T-helper 2 cell (primary cell): ENCODE measurements at regions not wholly inside any gene's neighbourhood (a gene's known extent, or its start where the extent isn't known, plus 50 kb on each side); places are given as distances from the start of the nearest gene placed in this dataset.

Source experiments
- DNase-seq, 5 experiments: peaks; one replicate each; pipeline versions ENCODE4 v3.0.0 to v3.0.0-alpha.2; 2012 to 2022

GRCh38 chr2:21539685-21540084 is 415.9 kb downstream of the TDRD15 start:
- no peak for DNase-seq

GRCh38 chr2:21543630-21544029 is 419.9 kb downstream of the TDRD15 start:
- DNase-seq = peak in 1 of 5 experiments; percentile 12

- no peak for DNase-seq
These were observed 420.6 kb downstream of the TDRD15 start for GRCh38 chr2:21544392-21544791.

DNA sequence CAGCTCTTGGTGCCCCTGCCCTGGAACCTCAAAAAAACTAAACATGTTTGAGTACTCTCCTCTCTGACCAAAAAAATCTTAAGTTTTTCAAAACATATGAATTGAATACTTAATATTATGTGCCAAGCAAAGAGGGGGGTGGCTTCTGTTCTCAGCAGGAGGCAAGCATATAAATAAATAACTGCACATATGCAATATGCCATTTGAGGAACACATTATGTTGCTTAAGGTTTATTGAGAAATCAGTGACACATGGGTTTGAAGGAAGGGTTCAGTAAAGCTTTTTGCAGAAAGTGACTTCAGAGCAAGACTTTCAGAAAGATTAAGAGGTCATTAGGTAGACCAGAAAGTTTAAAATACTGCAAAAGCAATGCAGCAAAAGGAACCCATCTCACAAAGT is 429.2 kb downstream of the TDRD15 start:
- DNase-seq = no peak

- DNase-seq = no peak
These were observed 435.6 kb downstream of the TDRD15 start for GRCh38 chr2:21559351-21559750.

DNA sequence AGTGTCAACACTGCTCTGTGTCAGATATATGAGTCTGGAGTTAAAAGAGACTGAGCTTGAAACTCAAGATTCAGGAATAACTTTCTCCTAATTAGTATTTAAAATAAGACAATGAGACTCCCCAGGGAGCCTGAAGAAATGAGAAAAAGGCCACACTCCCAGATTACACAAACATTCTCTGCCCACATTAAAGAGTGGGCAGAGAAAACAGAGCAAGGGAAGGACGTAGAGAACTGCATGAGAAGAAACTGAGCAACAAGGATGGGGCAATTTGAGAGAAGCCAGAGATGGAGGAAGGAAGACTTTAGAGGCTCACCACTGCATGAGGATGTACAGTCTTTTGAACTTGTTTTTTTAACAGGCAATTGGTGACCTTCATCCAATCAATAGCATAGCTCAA is 438.2 kb downstream of the TDRD15 start:
- no peak for DNase-seq

- no peak for DNase-seq
These were observed 443.6 kb downstream of the TDRD15 start for GRCh38 chr2:21567395-21567794.

DNA sequence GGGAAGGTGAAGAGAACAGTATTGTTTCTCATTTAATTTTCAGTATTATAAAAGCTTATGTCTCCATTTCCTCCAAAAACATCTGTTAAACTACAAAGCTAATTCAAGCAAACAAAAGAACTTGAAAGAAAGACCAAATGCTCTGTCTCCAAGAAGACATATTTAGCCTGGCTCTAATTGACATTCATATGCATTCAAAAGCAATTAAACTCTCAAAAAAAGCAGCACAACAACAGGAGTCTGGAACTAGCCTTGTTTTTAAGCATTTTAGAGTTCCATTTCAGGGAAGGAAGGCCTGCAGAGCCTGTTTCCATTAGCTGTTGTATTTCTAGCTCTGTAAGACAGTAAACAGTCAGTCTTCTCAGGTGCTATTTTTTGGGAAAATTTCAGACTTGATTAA is 447.9 kb downstream of the TDRD15 start:
- no peak for DNase-seq

DNA sequence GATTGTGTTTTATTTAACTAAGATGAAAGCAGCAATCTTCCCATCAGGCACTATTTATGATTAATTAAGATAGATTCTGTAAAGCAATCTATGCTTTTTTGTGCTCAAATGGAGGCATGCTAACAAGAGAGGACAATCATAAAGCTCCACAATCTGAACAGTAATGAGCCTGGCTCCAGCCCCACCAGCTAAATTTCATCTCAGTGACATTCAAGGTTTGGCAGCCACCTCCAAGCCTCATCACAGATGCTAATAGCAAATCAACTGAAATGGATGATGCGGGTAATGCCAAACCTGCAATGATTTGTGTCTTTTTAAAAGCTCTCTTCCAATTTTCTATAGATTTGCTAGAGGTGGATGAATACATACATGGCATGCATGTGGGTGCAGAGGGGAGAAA is 456.6 kb downstream of the TDRD15 start:
- no peak for DNase-seq

DNA sequence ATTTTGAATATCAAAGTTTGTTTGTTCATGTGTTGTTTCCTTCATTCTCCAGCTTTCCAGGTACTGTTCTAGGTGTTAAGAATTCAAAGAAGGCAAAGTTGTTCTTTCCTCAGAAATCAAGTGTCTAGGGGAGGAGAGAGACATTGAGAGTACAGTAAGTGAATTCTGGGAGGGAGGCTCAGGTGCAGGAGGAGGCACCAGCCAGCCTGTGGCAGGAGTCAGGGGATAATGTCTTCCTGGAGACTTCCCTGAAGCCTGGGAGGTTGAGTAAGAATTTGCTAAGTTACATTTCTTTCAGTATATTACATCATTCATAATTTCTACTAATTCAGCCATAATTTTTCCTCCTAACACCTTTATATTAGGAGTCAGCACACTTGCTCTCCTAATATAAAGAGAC is 462.1 kb downstream of the TDRD15 start:
- DNase-seq = no peak

- DNase-seq = no peak
These were observed 466.4 kb downstream of the TDRD15 start for GRCh38 chr2:21590026-21590690.

- DNase-seq = no peak
These were observed 468.2 kb downstream of the TDRD15 start for GRCh38 chr2:21591926-21592325.

- DNase-seq = no peak
These were observed 475.6 kb downstream of the TDRD15 start for GRCh38 chr2:21599417-21599816.

GRCh38 chr2:21602789-21603188 is 479.0 kb downstream of the TDRD15 start:
- no peak for DNase-seq

DNA sequence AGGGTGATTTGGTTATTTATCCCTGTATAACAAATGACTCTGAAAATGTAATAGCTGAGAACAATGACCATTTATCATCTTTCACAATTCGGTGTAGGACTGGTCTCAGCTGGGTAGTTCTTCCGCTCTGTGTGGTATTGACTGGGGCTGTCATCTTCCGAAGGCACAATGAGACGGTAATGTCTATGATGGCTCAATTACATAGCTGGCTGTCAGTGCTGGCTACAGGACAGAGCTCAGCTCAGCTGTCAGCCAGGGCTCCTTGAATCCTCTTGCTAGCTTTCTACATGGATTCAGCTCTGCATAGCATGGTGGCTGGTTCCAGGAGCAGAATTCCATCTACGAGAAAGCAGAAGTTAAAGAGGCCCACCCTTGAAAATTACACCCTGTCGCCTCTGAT is 483.8 kb downstream of the TDRD15 start:
- no peak for DNase-seq

- DNase-seq = no peak
These were observed 486.5 kb downstream of the TDRD15 start for GRCh38 chr2:21610304-21610703.

DNA sequence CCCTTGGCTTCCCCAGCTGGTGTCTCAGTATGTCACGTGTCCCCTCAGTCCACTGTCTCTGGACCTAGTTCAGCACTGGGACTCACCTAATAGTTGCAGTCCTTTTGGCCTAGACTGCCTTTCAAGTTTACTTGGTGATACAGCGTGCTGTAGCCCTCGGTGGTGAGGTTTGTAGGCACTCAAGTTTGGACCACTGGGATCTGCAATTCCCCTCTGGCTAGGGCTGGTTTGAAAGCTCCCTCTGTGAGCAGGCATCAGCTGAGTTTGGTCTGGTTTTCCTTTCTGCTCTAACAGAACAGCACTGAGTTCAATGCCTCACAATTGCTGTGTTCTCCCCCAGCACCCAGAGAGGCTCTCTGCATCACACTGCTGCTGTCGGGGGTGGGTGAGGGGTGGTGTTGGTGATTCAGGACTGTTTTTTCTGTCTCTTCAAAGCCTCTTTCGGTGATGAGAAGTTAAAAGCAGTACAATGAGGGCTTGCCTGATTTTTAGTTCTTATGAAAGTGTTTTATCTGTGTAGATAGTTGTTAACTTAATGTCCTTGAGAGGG is 494.2 kb downstream of the TDRD15 start:
- no peak for DNase-seq

GRCh38 chr2:21620771-21621170 is 497.0 kb downstream of the TDRD15 start:
- no peak for DNase-seq

DNA sequence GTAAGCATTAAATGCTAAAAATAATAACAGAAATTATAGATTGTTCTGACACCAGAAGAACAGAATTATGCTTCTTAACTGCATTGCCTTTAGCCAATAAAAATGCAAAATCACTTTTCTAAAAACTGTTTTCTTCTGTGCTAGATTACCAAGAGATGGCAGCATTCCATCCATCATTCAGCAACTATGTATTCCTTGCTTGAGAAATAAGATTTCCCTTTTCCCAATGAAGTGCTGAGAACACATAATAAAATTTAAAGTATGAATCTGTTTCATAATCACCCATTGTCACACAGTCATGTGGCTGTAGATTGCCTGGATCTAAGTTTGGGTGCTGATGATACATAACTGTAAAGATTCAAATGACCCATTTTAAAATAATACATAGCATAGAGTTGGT is 504.2 kb downstream of the TDRD15 start:
- no peak for DNase-seq

- no peak for DNase-seq
These were observed 509.2 kb downstream of the TDRD15 start for GRCh38 chr2:21633015-21633414.

- DNase-seq = no peak
These were observed 509.7 kb downstream of the TDRD15 start for GRCh38 chr2:21633466-21633865.

GRCh38 chr2:21633911-21634310 is 510.1 kb downstream of the TDRD15 start:
- no peak for DNase-seq

- no peak for DNase-seq
These were observed 516.3 kb downstream of the TDRD15 start for GRCh38 chr2:21640046-21640445.

- DNase-seq = no peak
These were observed 518.9 kb downstream of the TDRD15 start for GRCh38 chr2:21642647-21643046.

DNA sequence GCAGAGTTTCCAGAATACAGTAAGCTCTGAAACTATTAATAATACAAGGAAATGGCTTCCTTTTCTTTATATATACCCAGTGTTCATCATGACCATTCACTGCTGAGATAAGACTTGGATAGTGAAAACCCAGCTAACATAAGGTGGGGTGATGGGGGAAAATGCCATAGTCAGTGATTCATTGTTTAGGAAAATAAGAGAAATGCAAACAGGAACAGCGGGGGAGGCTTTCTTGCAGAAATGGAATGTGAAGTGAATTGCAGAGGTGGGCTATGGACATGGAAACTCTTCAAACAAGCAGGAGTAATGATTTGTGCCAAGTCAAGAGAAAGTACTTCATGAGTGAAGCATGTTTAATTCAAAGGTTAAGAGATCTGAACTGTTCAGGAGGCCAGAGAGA is 519.4 kb downstream of the TDRD15 start:
- DNase-seq = no peak
